Osteoblast (primary cell): ENCODE measurements at regions not wholly inside any gene's neighbourhood (a gene's known extent, or its start where the extent isn't known, plus 50 kb on each side); places are given as distances from the start of the nearest gene placed in this dataset.
"Not testable (repeated sequence)": the region's sequence is repeated elsewhere in the genome, so short reads cannot be mapped to it uniquely, and the experiment has no call there.

Source experiments
- DNase-seq: peaks from one replicate; pipeline ENCODE4 v3.0.0; 2011; ENCODE audit warnings: low spot score, mixed read lengths; ENCODE audit not compliant: insufficient read length; ENCODE audit errors: missing footprints
- H2AFZ ChIP-seq: 2 replicates; pipeline ENCODE4 v1.6.0; 2011; ENCODE audit warnings: mild to moderate bottlenecking, low read length
- H3K27ac ChIP-seq: 2 replicates; pipeline ENCODE4 v1.5.1; 2011; ENCODE audit warnings: mild to moderate bottlenecking, low read depth, low read length, moderate library complexity
- H3K27me3 ChIP-seq: 2 replicates; pipeline ENCODE4 v1.6.0; 2012; ENCODE audit warnings: mild to moderate bottlenecking, control low read depth, inconsistent platforms, low read length, moderate library complexity; ENCODE audit not compliant: insufficient read depth
- H3K36me3 ChIP-seq: 2 replicates; pipeline ENCODE4 v1.5.1; 2011; ENCODE audit warnings: mild to moderate bottlenecking, low read length, control low read depth, moderate library complexity; ENCODE audit not compliant: insufficient read depth
- H3K4me1 ChIP-seq: 2 replicates; pipeline ENCODE4 v1.5.1; 2011; ENCODE audit warnings: mild to moderate bottlenecking, low read length, control low read depth, moderate library complexity; ENCODE audit not compliant: insufficient read depth
- H3K4me2 ChIP-seq: 2 replicates; pipeline ENCODE4 v1.6.0; 2011; ENCODE audit warnings: mild to moderate bottlenecking, low read length; ENCODE audit not compliant: insufficient read depth
- H3K4me3 ChIP-seq: fragments of 200-600 bp; sonication (generic); 3 replicates; pipeline ENCODE4 v1.5.1; 2012; ENCODE audit warnings: mild to moderate bottlenecking, low read length, inconsistent platforms; ENCODE audit not compliant: insufficient read depth
- H3K79me2 ChIP-seq: 2 replicates; pipeline ENCODE4 v1.6.0; 2012; ENCODE audit warnings: mild to moderate bottlenecking, low read length, control low read depth, inconsistent platforms; ENCODE audit not compliant: insufficient read depth
- H3K9me3 ChIP-seq: 2 replicates; pipeline ENCODE4 v1.5.1; 2011; ENCODE audit warnings: low read depth, low read length, control low read depth
- H4K20me1 ChIP-seq: 2 replicates; pipeline ENCODE4 v1.6.0; 2012; ENCODE audit warnings: mild to moderate bottlenecking, low read length, control low read depth; ENCODE audit not compliant: insufficient read depth
- TF ChIP-seq, protein P1 (sequence below): IDR thresholded peaks from 2 replicates; pipeline ENCODE4 v1.5.1; 2011; ENCODE audit warnings: mild to moderate bottlenecking, low read depth, low read length, moderate library complexity; ENCODE audit errors: extremely low read depth

DNA sequence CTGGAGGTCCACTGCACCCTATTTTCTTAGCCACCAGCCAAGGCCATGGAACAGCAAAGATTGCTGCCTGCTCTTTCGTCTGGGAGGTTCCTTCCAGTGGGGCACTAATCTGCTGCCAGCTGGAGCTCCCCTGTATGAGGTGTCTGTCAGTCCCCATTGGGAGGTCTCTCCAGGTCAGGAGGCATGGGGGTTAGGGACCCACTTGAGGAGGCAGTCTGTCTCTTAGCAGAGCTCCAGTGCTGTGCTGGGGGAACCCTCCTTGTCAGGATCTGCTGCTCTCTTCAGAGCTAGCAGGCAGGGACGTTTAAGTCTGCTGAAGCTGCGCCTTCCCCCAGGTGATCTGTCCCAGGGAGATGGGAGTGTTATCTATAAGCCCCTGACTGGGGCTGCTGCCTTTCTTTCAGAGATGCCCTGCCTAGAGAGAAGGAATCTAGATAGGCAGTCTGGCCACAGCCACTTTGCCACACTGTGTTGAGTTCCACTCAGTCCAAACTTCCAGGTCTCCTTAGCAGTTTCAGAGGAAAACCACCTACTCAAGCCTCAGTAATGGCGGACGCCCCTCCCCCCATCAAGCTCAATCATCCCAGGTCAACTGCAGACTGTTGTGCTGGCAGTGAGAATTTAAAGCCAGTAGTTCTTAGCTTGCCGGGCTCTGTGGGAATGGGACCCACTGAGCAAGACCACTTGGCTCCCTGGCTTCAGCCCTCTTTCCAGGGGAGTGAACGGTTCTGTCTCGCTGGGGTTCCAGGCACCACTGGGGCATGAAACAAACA is 317.7 kb downstream of the LRRC70 start:
- no peak overlapping the region for H3K27ac ChIP-seq
- H2AFZ ChIP-seq: no peak overlapping the region
- H3K4me3 ChIP-seq: no peak overlapping the region
- H3K4me1 ChIP-seq: no peaks in the 10 kb centered on the region
- no peak for DNase-seq
- TF ChIP-seq, protein P1, sequence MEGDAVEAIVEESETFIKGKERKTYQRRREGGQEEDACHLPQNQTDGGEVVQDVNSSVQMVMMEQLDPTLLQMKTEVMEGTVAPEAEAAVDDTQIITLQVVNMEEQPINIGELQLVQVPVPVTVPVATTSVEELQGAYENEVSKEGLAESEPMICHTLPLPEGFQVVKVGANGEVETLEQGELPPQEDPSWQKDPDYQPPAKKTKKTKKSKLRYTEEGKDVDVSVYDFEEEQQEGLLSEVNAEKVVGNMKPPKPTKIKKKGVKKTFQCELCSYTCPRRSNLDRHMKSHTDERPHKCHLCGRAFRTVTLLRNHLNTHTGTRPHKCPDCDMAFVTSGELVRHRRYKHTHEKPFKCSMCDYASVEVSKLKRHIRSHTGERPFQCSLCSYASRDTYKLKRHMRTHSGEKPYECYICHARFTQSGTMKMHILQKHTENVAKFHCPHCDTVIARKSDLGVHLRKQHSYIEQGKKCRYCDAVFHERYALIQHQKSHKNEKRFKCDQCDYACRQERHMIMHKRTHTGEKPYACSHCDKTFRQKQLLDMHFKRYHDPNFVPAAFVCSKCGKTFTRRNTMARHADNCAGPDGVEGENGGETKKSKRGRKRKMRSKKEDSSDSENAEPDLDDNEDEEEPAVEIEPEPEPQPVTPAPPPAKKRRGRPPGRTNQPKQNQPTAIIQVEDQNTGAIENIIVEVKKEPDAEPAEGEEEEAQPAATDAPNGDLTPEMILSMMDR: no peak
- no peaks in the 10 kb centered on the region for H3K9me3 ChIP-seq
- H3K79me2 ChIP-seq: no peaks in the 10 kb centered on the region
- no peaks in the 10 kb centered on the region for H4K20me1 ChIP-seq
- H3K4me2 ChIP-seq: no peak overlapping the region
- H3K36me3 ChIP-seq: no peaks in the 10 kb centered on the region
- no peaks in the 10 kb centered on the region for H3K27me3 ChIP-seq

DNA sequence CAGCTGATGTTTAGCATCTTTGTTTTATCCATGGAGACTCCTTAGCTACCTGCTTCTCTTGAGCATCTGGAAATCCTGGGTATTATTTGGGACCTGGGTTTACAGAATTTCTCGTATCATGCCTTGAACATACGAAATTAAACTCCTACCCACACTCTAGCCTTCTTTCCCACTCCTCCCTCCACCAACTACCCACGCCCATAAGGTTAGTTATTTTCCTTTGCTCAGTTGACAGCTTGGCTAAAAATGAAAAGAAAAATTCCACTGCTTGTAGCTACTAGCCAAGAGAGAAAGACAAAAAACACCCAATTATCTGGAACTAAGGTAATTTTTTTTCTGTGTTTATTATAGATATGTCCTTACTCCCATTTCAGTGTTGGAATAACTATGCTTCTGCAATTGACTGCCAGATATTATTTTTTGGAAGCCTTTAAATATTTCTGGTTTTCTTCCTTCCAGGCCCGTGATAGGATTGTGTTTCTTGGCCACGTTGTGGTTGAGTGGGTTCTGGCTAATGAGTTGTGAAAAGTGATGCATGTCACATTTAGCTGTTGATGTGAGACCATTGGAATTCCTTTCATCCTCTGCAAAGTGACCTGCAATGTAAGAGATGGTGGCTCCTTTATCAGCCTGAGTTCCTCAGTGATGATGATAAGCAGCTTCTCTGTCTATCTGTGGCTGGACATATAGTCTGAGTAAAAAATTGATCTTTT is 308.1 kb downstream of the LRRC70 start:
- Histone ChIP-seq H3K27me3 (no peaks in the 10 kb centered on the region), H3K4me2 (no peak overlapping the region), H3K9me3 (no peaks in the 10 kb centered on the region), H3K27ac (no peak overlapping the region), H3K4me1 (no peaks in the 10 kb centered on the region), H3K36me3 (no peaks in the 10 kb centered on the region), H3K4me3 (no peak overlapping the region), H4K20me1 (no peaks in the 10 kb centered on the region), H3K79me2 (no peaks in the 10 kb centered on the region), H2AFZ (no peak overlapping the region)
- TF ChIP-seq, protein P1: no peak
- no peak for DNase-seq

- H3K27ac ChIP-seq, H3K36me3 ChIP-seq, H4K20me1 ChIP-seq, H3K4me1 ChIP-seq, H3K4me2 ChIP-seq, H3K9me3 ChIP-seq, H3K27me3 ChIP-seq, DNase-seq, H3K79me2 ChIP-seq, H3K4me3 ChIP-seq, H2AFZ ChIP-seq: not testable (repeated sequence)
These were observed 258.7 kb downstream of the LRRC70 start for GRCh38 chr5:62837330-62837729.

- H3K9me3 ChIP-seq: no peaks in the 10 kb centered on the region
- H4K20me1 ChIP-seq: no peaks in the 10 kb centered on the region
- H3K27me3 ChIP-seq: no peaks in the 10 kb centered on the region
- TF ChIP-seq, protein P1: no peak
- no peak overlapping the region for H2AFZ ChIP-seq
- H3K4me2 ChIP-seq: no peak overlapping the region
- H3K27ac ChIP-seq: no peak overlapping the region
- no peaks in the 10 kb centered on the region for H3K79me2 ChIP-seq
- H3K4me1 ChIP-seq: no peaks in the 10 kb centered on the region
- H3K36me3 ChIP-seq: no peaks in the 10 kb centered on the region
- no peak overlapping the region for H3K4me3 ChIP-seq
- DNase-seq: no peak
These were observed 251.0 kb downstream of the LRRC70 start for GRCh38 chr5:62829604-62829986.
